GM18508 (cell line): ENCODE measurements at regions not wholly inside any gene's neighbourhood (a gene's known extent, or its start where the extent isn't known, plus 50 kb on each side); places are given as distances from the start of the nearest gene placed in this dataset.

Experiments
- ATAC-seq: cut with Tn5 transposase; IDR thresholded peaks from one replicate; pipeline ENCODE4 v1.9.1; 2021; ENCODE audit warnings: moderate number of reproducible peaks; ENCODE audit not compliant: insufficient read depth, unreplicated experiment

DNA sequence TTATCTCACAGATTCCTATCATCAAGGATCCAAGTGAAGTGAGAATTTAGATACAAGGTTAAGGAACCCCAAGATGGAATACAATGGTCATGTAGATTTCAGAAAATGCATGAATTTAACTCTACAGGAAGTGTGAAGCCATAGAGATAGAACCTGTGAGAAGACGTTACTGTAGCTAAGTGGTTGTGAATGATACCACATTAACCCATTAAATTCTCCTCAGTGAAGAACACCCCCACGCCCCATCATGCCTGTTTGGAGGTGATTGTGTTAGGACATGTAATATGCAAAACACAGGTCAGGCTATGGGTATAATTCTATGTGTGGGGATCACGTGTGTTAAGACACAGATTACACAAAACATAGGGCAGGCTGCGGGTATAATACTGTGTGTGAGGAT is 1166.7 kb downstream of the EFNB2 start:
- ATAC-seq, result no peak

DNA sequence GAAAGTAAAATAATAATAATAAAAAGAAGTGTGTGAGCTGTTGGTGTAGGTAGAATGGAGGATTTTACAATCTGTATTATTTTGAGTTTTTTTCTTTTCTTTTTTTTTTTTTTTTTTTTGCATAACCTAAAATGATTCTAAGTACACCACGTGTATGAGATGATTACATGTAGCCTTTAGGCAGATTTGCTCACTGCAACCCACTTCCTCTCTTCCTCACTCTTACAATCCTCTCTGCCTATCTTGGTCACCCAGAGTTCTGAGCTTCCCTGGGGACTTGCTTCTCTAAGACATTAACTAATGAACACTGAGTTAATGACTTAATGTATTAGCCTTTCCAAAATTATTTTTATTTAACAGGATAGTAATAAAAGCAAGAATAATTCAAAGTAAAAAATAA is 1169.6 kb downstream of the EFNB2 start:
- no peak for ATAC-seq

GRCh38 chr13:105365021-105365550 is 1170.4 kb downstream of the EFNB2 start:
- ATAC-seq, result no peak

DNA sequence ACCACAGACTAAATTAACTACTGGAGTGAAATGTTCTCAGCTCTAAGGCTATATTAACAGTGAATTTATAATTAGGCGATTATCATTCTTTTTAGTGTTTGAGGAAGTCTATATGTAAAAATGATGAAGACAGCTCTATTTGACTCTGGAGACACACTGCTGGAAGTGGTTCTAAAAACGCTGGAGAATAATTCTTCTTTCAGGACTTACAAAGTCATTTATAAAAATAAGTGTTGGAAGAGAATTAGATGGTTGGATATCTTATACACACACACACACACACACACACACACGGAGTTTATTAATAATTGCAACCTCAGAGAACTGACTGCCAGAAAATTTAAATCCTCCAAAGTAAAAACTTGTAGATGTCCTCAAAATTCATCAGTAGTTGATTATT is 1171.3 kb downstream of the EFNB2 start:
- ATAC-seq, result no peak

GRCh38 chr13:105363261-105364190 is 1171.9 kb downstream of the EFNB2 start:
- no peak for ATAC-seq

DNA sequence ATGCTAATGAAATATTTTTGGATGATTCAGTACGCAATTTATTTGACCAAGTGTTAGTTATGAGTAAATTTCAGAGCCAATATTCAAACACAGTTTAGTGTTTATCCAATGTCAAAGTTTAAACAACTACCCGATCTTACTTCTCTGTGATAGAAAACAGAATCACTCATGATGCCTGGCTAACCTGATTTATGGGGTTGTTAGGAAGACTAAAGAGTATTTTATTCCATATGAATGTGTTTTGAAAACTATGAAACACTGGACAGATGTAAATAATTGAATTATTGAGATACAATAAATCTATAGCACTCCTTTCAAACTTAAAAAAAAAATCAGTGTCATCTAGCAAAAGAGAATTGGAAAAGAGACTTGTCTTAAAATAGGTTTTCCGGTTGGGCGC is 1181.8 kb downstream of the EFNB2 start:
- no peak for ATAC-seq

DNA sequence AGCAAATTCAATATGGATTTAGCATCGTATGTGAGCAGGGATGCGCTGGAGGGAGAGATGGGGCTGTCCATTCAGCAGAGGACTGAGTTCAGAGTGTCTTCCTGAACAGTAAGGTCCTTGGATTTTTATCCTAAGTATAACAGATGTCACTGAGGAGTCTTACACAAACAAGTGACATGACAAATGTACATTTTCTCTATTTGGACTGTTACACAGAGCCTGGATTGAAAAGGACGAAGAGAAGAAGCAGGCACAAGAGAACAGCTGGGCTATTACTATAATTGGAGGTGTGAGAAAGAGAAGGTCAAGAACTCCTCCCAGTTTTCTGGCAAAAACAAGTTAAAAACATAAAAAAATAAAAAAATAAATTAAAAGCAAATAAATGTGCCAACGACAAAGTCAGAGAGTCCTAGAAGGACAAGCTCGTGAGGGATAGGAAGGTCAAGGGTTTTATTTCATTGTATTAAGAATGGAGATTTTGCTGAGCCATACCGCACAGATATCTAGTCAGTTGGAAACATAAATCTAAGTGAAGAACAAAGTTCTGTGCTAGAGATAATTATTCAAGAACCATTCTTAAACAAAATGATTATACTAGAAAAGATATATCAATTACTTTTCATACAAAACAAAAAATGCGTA is 1186.3 kb downstream of the EFNB2 start:
- no peak for ATAC-seq

GRCh38 chr13:105346141-105346775 is 1189.2 kb downstream of the EFNB2 start:
- no peak for ATAC-seq

DNA sequence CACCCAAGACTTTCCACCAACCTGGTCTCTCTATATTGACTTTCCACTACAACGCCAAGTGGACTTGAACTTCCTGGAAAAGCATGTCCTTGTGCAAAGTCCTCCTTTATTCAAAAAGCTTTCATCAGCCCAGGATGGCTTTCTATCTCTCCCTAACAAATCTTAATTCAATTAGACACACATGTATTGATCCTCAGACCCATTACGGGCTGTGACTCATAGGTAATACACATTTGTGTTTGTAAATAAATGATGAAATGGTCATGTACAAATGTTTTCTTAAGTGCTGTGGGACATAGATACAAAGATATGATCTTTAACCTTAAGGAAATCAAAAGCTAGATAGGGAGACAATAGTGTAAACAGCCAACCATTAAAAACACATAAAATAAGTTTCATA is 1189.7 kb downstream of the EFNB2 start:
- no peak for ATAC-seq

- no peak for ATAC-seq
Measured at GRCh38 chr13:105345131-105345530, 1190.3 kb downstream of the EFNB2 start.

- no peak for ATAC-seq
Measured at GRCh38 chr13:105343134-105343806, 1192.2 kb downstream of the EFNB2 start.

- ATAC-seq, result no peak
Measured at GRCh38 chr13:105342281-105342820, 1193.1 kb downstream of the EFNB2 start.

- ATAC-seq, result no peak
Measured at GRCh38 chr13:105341758-105342157, 1193.7 kb downstream of the EFNB2 start.

DNA sequence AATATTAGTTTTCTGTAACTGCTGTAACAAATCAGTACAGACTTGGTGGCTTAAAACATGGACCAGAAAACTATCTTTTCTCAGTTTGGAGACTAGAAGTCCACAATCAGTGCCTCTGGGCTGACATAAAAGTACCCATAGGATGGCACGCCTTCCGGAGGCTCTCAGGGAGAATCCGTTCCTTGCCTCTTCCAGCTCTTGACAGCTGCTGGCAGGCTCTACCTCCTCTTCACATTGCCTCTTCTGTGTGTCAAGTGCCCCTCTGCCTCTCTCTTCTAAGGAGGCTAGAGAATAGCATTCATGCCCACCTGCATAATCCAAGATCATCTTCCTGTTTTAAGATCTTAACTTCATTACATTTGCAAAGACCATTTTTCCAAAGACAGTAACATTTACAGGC is 1194.2 kb downstream of the EFNB2 start:
- ATAC-seq, result no peak

DNA sequence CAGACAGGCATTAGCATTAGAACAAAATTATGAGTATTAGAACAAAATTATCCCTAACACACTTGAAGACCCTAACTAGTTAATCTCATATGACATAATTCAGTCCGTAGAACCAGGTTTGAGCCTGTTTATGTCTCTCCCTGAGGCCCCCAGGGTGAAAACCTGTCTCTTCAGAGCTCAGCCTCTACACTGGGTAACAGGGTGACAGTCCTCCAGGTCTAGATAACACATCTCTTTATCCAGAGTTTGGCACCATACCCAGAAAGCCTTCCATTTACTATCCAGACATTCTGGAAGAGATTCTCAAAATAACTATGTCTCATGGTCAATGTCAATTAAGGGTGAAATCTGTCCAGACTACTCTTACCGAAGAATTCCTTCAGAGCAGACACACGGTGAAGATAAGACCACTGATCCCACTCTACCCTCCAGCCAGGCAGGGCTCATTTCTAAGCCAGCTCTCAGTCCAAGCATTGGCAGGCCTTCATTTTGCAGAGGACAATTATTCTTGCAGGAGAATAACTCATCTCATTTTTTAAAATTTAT is 1195.3 kb downstream of the EFNB2 start:
- ATAC-seq, result no peak

DNA sequence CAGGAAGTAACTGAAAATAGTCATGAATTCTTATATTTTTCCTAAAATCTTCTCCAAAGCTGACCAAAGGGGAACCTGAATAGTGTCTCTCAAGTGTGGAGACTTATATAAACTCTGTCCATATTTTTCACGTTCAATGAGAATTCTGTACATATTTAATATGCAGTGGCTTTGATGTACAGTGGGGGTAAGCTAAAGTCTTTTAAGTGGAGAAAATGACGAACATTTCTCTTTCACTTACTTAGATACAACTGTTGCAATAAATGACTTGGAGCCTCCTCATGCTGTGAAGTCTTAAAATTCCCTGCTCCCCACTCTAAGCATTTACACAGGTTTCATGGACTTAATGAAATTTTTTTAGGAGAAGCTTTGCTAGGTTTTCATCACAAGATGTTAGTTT is 1196.7 kb downstream of the EFNB2 start:
- ATAC-seq, result no peak

DNA sequence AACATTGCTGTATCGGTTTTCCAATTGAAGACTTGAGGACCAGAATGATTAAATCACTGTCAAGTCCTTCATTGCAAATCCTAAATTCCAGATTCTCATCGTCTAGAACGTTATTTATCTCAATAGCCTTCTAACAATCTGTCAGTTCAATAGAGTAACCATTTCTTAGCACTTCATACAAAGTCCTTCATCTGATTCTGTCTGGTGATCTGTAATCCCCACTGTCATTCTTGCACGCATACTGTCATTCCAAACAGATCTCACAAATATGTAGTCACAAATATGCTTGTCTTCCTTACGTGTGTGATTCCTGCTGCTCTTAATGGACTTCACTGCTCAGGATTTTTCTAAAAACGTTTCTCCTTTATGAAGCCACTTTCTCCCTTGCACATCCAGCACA is 1197.5 kb downstream of the EFNB2 start:
- no peak for ATAC-seq

GRCh38 chr13:105336706-105337576 is 1198.5 kb downstream of the EFNB2 start:
- ATAC-seq, result no peak

GRCh38 chr13:105334211-105334610 is 1201.3 kb downstream of the EFNB2 start:
- no peak for ATAC-seq
